Pancreas (tissue), 10 donors: ENCODE measurements at regions not wholly inside any gene's neighbourhood (a gene's known extent, or its start where the extent isn't known, plus 50 kb on each side); places are given as distances from the start of the nearest gene placed in this dataset.
"Not testable (repeated sequence)": the region's sequence is repeated elsewhere in the genome, so short reads cannot be mapped to it uniquely, and the experiment has no call there.

ENCODE experiments used
- ATAC-seq, 4 donors: fragments of 200-7000 bp; cut with Tn5 transposase; one replicate each; pipeline versions ENCODE4 v1.8.0 to v1.9.1; 2020; ENCODE audit warnings: mild to moderate bottlenecking in 4 of 4, moderate library complexity in 4 of 4
- DNase-seq, 6 donors: peaks; one replicate each; pipeline ENCODE4 v3.0.0-alpha.2; 2020
- FAIRE-seq: peaks from 2 replicates; lab custom pipeline; 2012; peaks lifted over from hg19 to GRCh38; lab: Jason Lieb, UNC
- H3K27ac ChIP-seq, 4 donors: fragments of 200-600 bp; sonication (generic); 1 replicate in 3 of 4; 2 replicates in 1 of 4; pipeline versions ENCODE4 v1.5.0 to v1.8.0; 2020
- H3K27me3 ChIP-seq, 4 donors: fragments of 200-600 bp; one replicate each; pipeline ENCODE4 v1.8.0; 2021
- H3K36me3 ChIP-seq, 3 donors: fragments of 200-600 bp; sonication (generic) in 1 of 3; one replicate each; pipeline versions ENCODE4 v1.5.0 to v1.8.0; 2020 to 2021
- H3K4me1 ChIP-seq, 3 donors: fragments of 200-600 bp; one replicate each; pipeline ENCODE4 v1.8.0; 2021
- H3K4me3 ChIP-seq, 4 donors: fragments of 200-600 bp; sonication (generic) in 2 of 4; one replicate each; pipeline versions ENCODE4 v1.5.0 to v1.8.0; 2020 to 2021
- H3K9me3 ChIP-seq, 4 donors: fragments of 200-600 bp; one replicate each; pipeline ENCODE4 v1.8.0; 2021
- CTCF ChIP-seq, 4 donors: fragments of 200-600 bp; sonication (generic) in 3 of 4; IDR thresholded peaks; one replicate each; pipeline versions ENCODE4 v1.5.0 to v1.8.0; 2021; ENCODE audit warnings: antibody characterized with exemption in 4 of 4
- WGBS, 2 donors: extraction: QIAGEN DNeasy Blood & Tissue Kit; methylation state at CpG; one replicate each; pipeline ENCODE4 v1.1.7; 2013; 5-methylcytosine and 5-hydroxymethylcytosine counted together
- intact Hi-C, 3 donors: fragments of 100-400 bp; cut with DNase I; formaldehyde crosslinking; loops; one replicate each; pipeline versions ENCODE4 v1.11.1 to v1.14.2; 2022
- donor health status: healthy with polysubstance abuse.
- donor health status: DM: no; HTN: no; CAD: no; lungs with moderate emphysema.
- donor health status: DM: no; HTN: no; CAD: no.
- donor health status: control.
- donor health status: control.
- donor health status: Bipolar disorder and iron deficiency.
- donor health status: DM: yes; HTN: yes; CAD: no.
- donor health status: DM: no; HTN: no; CAD: no.
- donor health status: DM: no; HTN: no; CAD: no.
- donor health status: DM: yes; HTN: yes; CAD: no.

GRCh38 chr2:236380051-236380612 lies 115.9 kb upstream of the ASB18 start:
- H3K27ac ChIP-seq, result no peak overlapping the region
- H3K9me3 ChIP-seq, result no peaks in the 10 kb centered on the region
- FAIRE-seq (no peak), ATAC-seq (no peak), DNase-seq (no peak)
- H3K4me3 ChIP-seq, result no peak overlapping the region
- H3K4me1 ChIP-seq, result no peaks in the 10 kb centered on the region
- intact Hi-C loops, result no loop called here
- no peaks in the 10 kb centered on the region for H3K36me3 ChIP-seq
- 80 to 85% methylated on average over 16 of the region's 16 CpGs for WGBS, 2 donors
- H3K27me3 ChIP-seq, result no peaks in the 10 kb centered on the region
- no peak for TF ChIP-seq CTCF (IDR thresholded peaks at IDR 0.05)

GRCh38 chr2:236381253-236381652 lies 117.0 kb upstream of the ASB18 start:
- H3K4me1 ChIP-seq, H3K36me3 ChIP-seq, intact Hi-C loops, ATAC-seq, H3K27ac ChIP-seq, H3K4me3 ChIP-seq, H3K9me3 ChIP-seq, H3K27me3 ChIP-seq, FAIRE-seq, DNase-seq: not testable (repeated sequence)
- 53 to 64% methylated on average over 6 of the region's 6 CpGs for WGBS, 2 donors

- H3K4me1 ChIP-seq, intact Hi-C loops, H3K9me3 ChIP-seq, H3K27ac ChIP-seq, H3K4me3 ChIP-seq, H3K36me3 ChIP-seq, H3K27me3 ChIP-seq, ATAC-seq, FAIRE-seq, DNase-seq: not testable (repeated sequence)
- WGBS, 2 donors, result 82 to 85% methylated on average over 18 to 30 of the region's 30 CpGs
Observed at GRCh38 chr2:236389284-236390216, 125.3 kb upstream of the ASB18 start.

GRCh38 chr2:236393101-236393500 lies 128.9 kb upstream of the ASB18 start:
- DNase-seq (no peak), ATAC-seq (no peak), FAIRE-seq (no peak)
- Histone ChIP-seq H3K27me3 (no peaks in the 10 kb centered on the region), H3K4me1 (no peaks in the 10 kb centered on the region), H3K9me3 (no peaks in the 10 kb centered on the region), H3K27ac (no peak overlapping the region), H3K4me3 (no peak overlapping the region), H3K36me3 (no peaks in the 10 kb centered on the region)
- TF ChIP-seq CTCF (IDR thresholded peaks at IDR 0.05), result no peak
- intact Hi-C loops, result no loop called here
- WGBS, 2 donors, result 73 to 82% methylated on average over 3 of the region's 3 CpGs

- Histone ChIP-seq H3K4me1 (no peaks in the 10 kb centered on the region), H3K9me3 (no peaks in the 10 kb centered on the region), H3K27ac (no peak overlapping the region), H3K36me3 (no peaks in the 10 kb centered on the region), H3K4me3 (no peak overlapping the region), H3K27me3 (no peaks in the 10 kb centered on the region)
- ATAC-seq (no peak), FAIRE-seq (no peak), DNase-seq (no peak)
- intact Hi-C loops, result no loop called here
- WGBS, 2 donors, result 57 to 68% methylated on average over 3 of the region's 3 CpGs
- no peak for TF ChIP-seq CTCF (IDR thresholded peaks at IDR 0.05)
Observed at GRCh38 chr2:236393581-236393980, 129.4 kb upstream of the ASB18 start.

GRCh38 chr2:236394571-236394970 lies 130.4 kb upstream of the ASB18 start:
- TF ChIP-seq CTCF (IDR thresholded peaks at IDR 0.05), result no peak
- H3K36me3 ChIP-seq, result no peaks in the 10 kb centered on the region
- no peak overlapping the region for H3K4me3 ChIP-seq
- DNase-seq (no peak), FAIRE-seq (no peak), ATAC-seq (no peak)
- no peak overlapping the region for H3K27ac ChIP-seq
- no peaks in the 10 kb centered on the region for H3K4me1 ChIP-seq
- 90 to 94% methylated on average over 9 of the region's 9 CpGs for WGBS, 2 donors
- no peaks in the 10 kb centered on the region for H3K27me3 ChIP-seq
- no peaks in the 10 kb centered on the region for H3K9me3 ChIP-seq
- intact Hi-C loops, result no loop called here
